Astrocyte of the cerebellum (primary cell): ENCODE measurements at regions not wholly inside any gene's neighbourhood (a gene's known extent, or its start where the extent isn't known, plus 50 kb on each side); places are given as distances from the start of the nearest gene placed in this dataset.

Source experiments
- DNase-seq: peaks from one replicate; pipeline ENCODE4 v3.0.0-alpha.2; 2011; ENCODE audit warnings: low read depth
- H3K4me3 ChIP-seq: 2 replicates; pipeline ENCODE4 v1.5.1; 2011; ENCODE audit warnings: mild to moderate bottlenecking, low read depth, low read length, moderate library complexity
- CTCF ChIP-seq: IDR thresholded peaks from 2 replicates; pipeline ENCODE4 v1.5.1; 2012; ENCODE audit warnings: low read length, low read depth, moderate library complexity, mild to moderate bottlenecking; ENCODE audit errors: missing control alignments
- in situ Hi-C: cut with HindIII; loops from 2 replicates; pipeline ENCODE4 v1.10.0; 2017; ENCODE audit warnings: low sequenced_read_pairs

GRCh38 chr5:102018279-102018678, 277.8 kb downstream of the SLCO4C1 start:
- no peak for DNase-seq
- H3K4me3 ChIP-seq = no peak overlapping the region
- TF ChIP-seq CTCF = no peak
- in situ Hi-C loops = no loop called here

- in situ Hi-C loops = no loop called here
- DNase-seq = no peak
- TF ChIP-seq CTCF = no peak
- no peak overlapping the region for H3K4me3 ChIP-seq
Observed at GRCh38 chr5:102014371-102014770, 281.7 kb downstream of the SLCO4C1 start.

- TF ChIP-seq CTCF = no peak
- no peak for DNase-seq
- in situ Hi-C loops = no loop called here
- H3K4me3 ChIP-seq = no peak overlapping the region
Observed at GRCh38 chr5:102010644-102011043, 285.4 kb downstream of the SLCO4C1 start.

- no peak for DNase-seq
- no peak overlapping the region for H3K4me3 ChIP-seq
- in situ Hi-C loops = no loop called here
- TF ChIP-seq CTCF = no peak
Observed at GRCh38 chr5:101997235-101997634, 298.8 kb downstream of the SLCO4C1 start.

- no peak for DNase-seq
- no peak for TF ChIP-seq CTCF
- H3K4me3 ChIP-seq = no peak overlapping the region
- in situ Hi-C loops = no loop called here
Observed at GRCh38 chr5:101995585-101995984, 300.5 kb downstream of the SLCO4C1 start.

- no peak overlapping the region for H3K4me3 ChIP-seq
- TF ChIP-seq CTCF = no peak
- in situ Hi-C loops = no loop called here
- no peak for DNase-seq
Observed at GRCh38 chr5:101991486-101991885, 304.6 kb downstream of the SLCO4C1 start.

GRCh38 chr5:101989659-101990058, 306.4 kb downstream of the SLCO4C1 start:
- no peak overlapping the region for H3K4me3 ChIP-seq
- DNase-seq = no peak
- TF ChIP-seq CTCF = no peak
- in situ Hi-C loops = no loop called here
